ENCODE measurements at regions not wholly inside any gene's neighbourhood (a gene's known extent, or its start where the extent isn't known, plus 50 kb on each side); places are given as distances from the start of the nearest gene placed in this dataset.

GRCh38 chr5:28388428-28388827, 1350.0 kb upstream of the CDH9 start:
- Histone ChIP-seq H3K4me1 (no peaks in the 10 kb centered on the region), H3K27me3 (no peaks in the 10 kb centered on the region), H3K4me3 (no peak overlapping the region), H3K9me3 (no peaks in the 10 kb centered on the region), H3K27ac (no peak overlapping the region), H3K36me3 (replicated peaks in 1 of 2; ENCODE audit: insufficient read depth in 1 of 2, low read depth in 2 of 2) (no peaks in the 10 kb centered on the region)
- ATAC-seq, result no peak
- WGBS, 2 donors, result 52 to 53% methylated on average over 2 of the region's 2 CpGs
- TF ChIP-seq CTCF (IDR thresholded peaks at IDR 0.05), result no peak
- TF ChIP-seq POLR2A (IDR thresholded peaks at IDR 0.05), result no peak
- intact Hi-C loops (cut with DNase I), result no loop called here
- DNase-seq, result no peak

- intact Hi-C loops (cut with DNase I), result no loop called here
- Histone ChIP-seq H3K27me3 (no peaks in the 10 kb centered on the region), H3K4me1 (no peaks in the 10 kb centered on the region), H3K36me3 (replicated peaks in 1 of 2; ENCODE audit: insufficient read depth in 1 of 2, low read depth in 2 of 2) (no peaks in the 10 kb centered on the region), H3K27ac (no peak overlapping the region), H3K4me3 (no peak overlapping the region), H3K9me3 (no peaks in the 10 kb centered on the region)
- TF ChIP-seq CTCF (IDR thresholded peaks at IDR 0.05) (no peak), POLR2A (IDR thresholded peaks at IDR 0.05) (no peak)
- 34 to 38% methylated on average over 2 of the region's 2 CpGs for WGBS, 2 donors
- DNase-seq (no peak), ATAC-seq (no peak)
These were observed 1348.3 kb upstream of the CDH9 start for GRCh38 chr5:28386712-28387111.

DNA sequence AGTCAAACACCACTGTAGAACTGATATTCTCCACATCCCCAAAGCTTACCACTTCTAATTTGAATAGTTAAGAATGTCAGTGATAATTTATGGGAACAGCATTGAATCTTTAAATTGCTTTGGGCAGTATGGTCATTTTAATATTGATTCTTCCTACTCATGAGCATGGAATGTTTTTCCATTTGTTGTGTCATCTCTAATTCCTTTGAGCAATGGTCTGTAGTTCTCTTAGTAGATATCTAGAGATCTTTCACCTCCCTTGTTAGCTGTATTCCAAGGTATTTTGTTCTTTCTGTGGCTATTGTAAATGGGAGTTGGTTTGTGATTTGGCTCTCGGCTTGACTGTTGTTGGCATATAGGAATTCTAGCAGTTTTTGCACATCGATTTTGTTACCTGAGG, 1341.8 kb upstream of the CDH9 start:
- no peaks in the 10 kb centered on the region for H3K36me3 ChIP-seq (replicated peaks in 1 of 2; ENCODE audit: insufficient read depth in 1 of 2, low read depth in 2 of 2)
- H3K27ac ChIP-seq, result no peak overlapping the region
- TF ChIP-seq POLR2A (IDR thresholded peaks at IDR 0.05), result no peak
- no peak for TF ChIP-seq CTCF (IDR thresholded peaks at IDR 0.05)
- H3K9me3 ChIP-seq, result no peaks in the 10 kb centered on the region
- ATAC-seq (no peak), DNase-seq (no peak)
- no peak overlapping the region for H3K4me3 ChIP-seq
- intact Hi-C loops (cut with DNase I), result no loop called here
- H3K4me1 ChIP-seq, result no peaks in the 10 kb centered on the region
- 71 to 76% methylated on average over 2 of the region's 2 CpGs for WGBS, 2 donors
- no peaks in the 10 kb centered on the region for H3K27me3 ChIP-seq

DNA sequence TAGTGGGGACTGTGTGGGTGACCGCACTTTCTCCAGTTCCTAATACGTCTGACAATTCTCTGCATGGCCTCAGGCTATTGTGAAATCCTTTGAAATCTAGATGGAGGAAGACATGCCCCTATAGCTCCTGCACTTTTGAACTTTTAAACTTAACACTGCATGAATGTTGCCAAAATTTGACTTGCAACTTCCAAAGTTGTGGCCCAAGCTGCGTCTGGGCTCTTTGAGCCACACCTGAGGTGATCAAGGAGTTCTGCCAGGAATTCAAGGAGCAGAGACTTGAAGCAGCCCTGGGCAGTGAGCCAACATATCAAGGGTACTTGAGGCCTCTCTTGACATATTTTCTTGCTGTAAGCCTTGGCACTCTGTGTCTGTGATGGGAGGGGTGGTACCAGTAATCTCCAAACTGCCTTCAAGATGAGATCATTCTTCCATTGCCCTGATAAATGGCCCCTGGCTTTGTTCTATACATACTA, 1336.1 kb upstream of the CDH9 start:
- 63 to 70% methylated on average over 3 of the region's 3 CpGs for WGBS, 2 donors
- no peaks in the 10 kb centered on the region for H3K4me1 ChIP-seq
- DNase-seq, result peak in 1 of 4 donors; percentile 12
- no peaks in the 10 kb centered on the region for H3K27me3 ChIP-seq
- no peak overlapping the region for H3K4me3 ChIP-seq
- no peaks in the 10 kb centered on the region for H3K36me3 ChIP-seq (replicated peaks in 1 of 2; ENCODE audit: insufficient read depth in 1 of 2, low read depth in 2 of 2)
- no peaks in the 10 kb centered on the region for H3K9me3 ChIP-seq
- no peak for ATAC-seq
- H3K27ac ChIP-seq, result no peak overlapping the region
- TF ChIP-seq CTCF (IDR thresholded peaks at IDR 0.05) (no peak), POLR2A (IDR thresholded peaks at IDR 0.05) (no peak)
- intact Hi-C loops (cut with DNase I), result no loop called here

GRCh38 chr5:28370896-28371295, 1332.5 kb upstream of the CDH9 start:
- intact Hi-C loops (cut with DNase I), result no loop called here
- H3K27me3 ChIP-seq, result no peaks in the 10 kb centered on the region
- WGBS, 2 donors, result 57 to 84% methylated on average over 3 of the region's 3 CpGs
- TF ChIP-seq POLR2A (IDR thresholded peaks at IDR 0.05), result no peak
- H3K4me1 ChIP-seq, result no peaks in the 10 kb centered on the region
- H3K27ac ChIP-seq, result no peak overlapping the region
- no peaks in the 10 kb centered on the region for H3K9me3 ChIP-seq
- DNase-seq (no peak), ATAC-seq (no peak)
- H3K36me3 ChIP-seq (replicated peaks in 1 of 2; ENCODE audit: insufficient read depth in 1 of 2, low read depth in 2 of 2), result no peaks in the 10 kb centered on the region
- no peak overlapping the region for H3K4me3 ChIP-seq

Data from body of pancreas (tissue), 4 donors.